Right ventricle myocardium superior (tissue), 1 donor: ENCODE measurements at regions not wholly inside any gene's neighbourhood (a gene's known extent, or its start where the extent isn't known, plus 50 kb on each side); places are given as distances from the start of the nearest gene placed in this dataset.

Source experiments
- ATAC-seq: fragments of 200-7000 bp; cut with Tn5 transposase; one replicate; pipeline ENCODE4 v1.9.1; 2020; ENCODE audit warnings: mild to moderate bottlenecking; ENCODE audit not compliant: poor library complexity
- DNase-seq: peaks from one replicate; pipeline ENCODE4 v3.0.0-alpha.2; 2020
- intact Hi-C: fragments of 100-400 bp; cut with DNase I; formaldehyde crosslinking; loops from one replicate; pipeline ENCODE4 v1.11.2; 2022
- donor health status: DM: no; HTN: yes; CAD: no; lungs with severe emphysema.

- ATAC-seq, result no peak
- intact Hi-C loops, result no loop called here
- DNase-seq, result no peak
Observed at GRCh38 chr16:80019395-80019794, 418.9 kb upstream of the MAF start.

GRCh38 chr16:80018466-80018865 is 417.9 kb upstream of the MAF start:
- intact Hi-C loops, result no loop called here
- DNase-seq (no peak), ATAC-seq (no peak)

- no peak for ATAC-seq
- intact Hi-C loops, result no loop called here
Observed at GRCh38 chr16:80016731-80017326, 416.3 kb upstream of the MAF start.

GRCh38 chr16:80015566-80015965 is 415.0 kb upstream of the MAF start:
- intact Hi-C loops, result no loop called here
- ATAC-seq, result no peak
- no peak for DNase-seq

More at GRCh38 chr16:80016731-80017326, 416.3 kb upstream of the MAF start:
- no peak for DNase-seq

- DNase-seq, result no peak
- ATAC-seq, result no peak
- intact Hi-C loops, result no loop called here
Observed at GRCh38 chr16:80014241-80014939, 413.9 kb upstream of the MAF start.

GRCh38 chr16:80012586-80012985 is 412.0 kb upstream of the MAF start:
- DNase-seq (no peak), ATAC-seq (no peak)
- intact Hi-C loops, result no loop called here

GRCh38 chr16:80009971-80010659 is 409.6 kb upstream of the MAF start:
- intact Hi-C loops, result no loop called here
- DNase-seq (no peak), ATAC-seq (no peak)

- ATAC-seq (no peak), DNase-seq (no peak)
- intact Hi-C loops, result no loop called here
Observed at GRCh38 chr16:80008857-80009256, 408.3 kb upstream of the MAF start.

- ATAC-seq, result no peak
- no peak for DNase-seq
- intact Hi-C loops, result no loop called here
Observed at GRCh38 chr16:80007231-80007630, 406.7 kb upstream of the MAF start.

- ATAC-seq, result peak; percentile 60
- DNase-seq, result peak; percentile 60
- intact Hi-C loops, result no loop called here
Observed at GRCh38 chr16:80006241-80007215, 406.0 kb upstream of the MAF start.

- ATAC-seq, result no peak
- intact Hi-C loops, result no loop called here
Observed at GRCh38 chr16:80004113-80004512, 403.6 kb upstream of the MAF start.

GRCh38 chr16:80002261-80002660 is 401.7 kb upstream of the MAF start:
- DNase-seq (no peak), ATAC-seq (no peak)
- intact Hi-C loops, result no loop called here

More at GRCh38 chr16:80004113-80004512, 403.6 kb upstream of the MAF start:
- no peak for DNase-seq

- ATAC-seq, result no peak
- DNase-seq, result no peak
- intact Hi-C loops, result no loop called here
Observed at GRCh38 chr16:79998143-79998542, 397.6 kb upstream of the MAF start.

- DNase-seq (no peak), ATAC-seq (no peak)
- intact Hi-C loops, result no loop called here
Observed at GRCh38 chr16:79997257-79997656, 396.7 kb upstream of the MAF start.

GRCh38 chr16:79996321-79996720 is 395.8 kb upstream of the MAF start:
- DNase-seq, result no peak
- intact Hi-C loops, result no loop called here
- ATAC-seq, result no peak

- intact Hi-C loops, result no loop called here
- ATAC-seq (no peak), DNase-seq (no peak)
Observed at GRCh38 chr16:79995315-79995714, 394.8 kb upstream of the MAF start.

GRCh38 chr16:79994418-79994817 is 393.9 kb upstream of the MAF start:
- intact Hi-C loops, result no loop called here
- no peak for DNase-seq
- no peak for ATAC-seq

GRCh38 chr16:79993629-79994209 is 393.2 kb upstream of the MAF start:
- intact Hi-C loops, result no loop called here
- no peak for ATAC-seq
- DNase-seq, result no peak

GRCh38 chr16:79991969-79992368 is 391.4 kb upstream of the MAF start:
- no peak for ATAC-seq
- intact Hi-C loops, result no loop called here
- no peak for DNase-seq
